ENCODE measurements at regions not wholly inside any gene's neighbourhood (a gene's known extent, or its start where the extent isn't known, plus 50 kb on each side); places are given as distances from the start of the nearest gene placed in this dataset.
A peak's percentile ranks its signal among the peaks of the same experiment; 100 is the strongest.

GRCh38 chr6:106889692-106890091, 84.8 kb downstream of the CD24 start:
- H2AFZ ChIP-seq (ENCODE audit: low read depth, low read length, poor library complexity, severe bottlenecking) = peak overlapping the region; percentile 32
- no peaks in the 10 kb centered on the region for H3K36me3 ChIP-seq (ENCODE audit: control insufficient read depth in 1 of 2, insufficient read depth in 2 of 2, low read length in 2 of 2)
- intact Hi-C loops (cut with micrococcal nuclease) = no loop called here
- H3K4me1 ChIP-seq (ENCODE audit: control insufficient read depth in 1 of 2, insufficient read depth in 2 of 2, low read length in 2 of 2) = peaks cover 8 to 16% of the 10 kb centered on the region in 2 experiments; a peak in 3 of 4 replicates
- H3K9me3 ChIP-seq (ENCODE audit: control insufficient read depth in 1 of 2, insufficient read depth in 1 of 2, low read depth in 1 of 2, low read length in 2 of 2) = no peaks in the 10 kb centered on the region
- ChIA-PET RAD21 (ENCODE audit: low non-redundant PET in 1 of 2, low total read pairs in 2 of 2, uncharacterized antibody in 2 of 2, unreplicated experiment in 2 of 2) (no interaction called here), CTCF (no interaction called here), POLR2A (no interaction called here)
- H3K4me3 ChIP-seq (replicated peaks in 1 of 2; ENCODE audit: low read depth in 1 of 2, low read length in 2 of 2) = no peak overlapping the region
- no peak for ATAC-seq
- H3K9ac ChIP-seq (ENCODE audit: low read length) = no peak overlapping the region
- H3K9me2 ChIP-seq (ENCODE audit: insufficient read depth) = peaks cover 3% of the 10 kb centered on the region; the same call in 1 of the 2 replicates
- no peaks in the 10 kb centered on the region for H4K20me1 ChIP-seq (ENCODE audit: insufficient read depth)
- TF ChIP-seq EZH2phosphoT487 (IDR thresholded peaks at IDR 0.05; ENCODE audit: borderline replicate concordance) = no peak
- no peak for TF ChIP-seq FOSL1 (IDR thresholded peaks at IDR 0.05; ENCODE audit: low read depth)
- no peak for TF ChIP-seq ELF1 (IDR thresholded peaks at IDR 0.05; ENCODE audit: borderline replicate concordance, low read depth)
- no peak for TF ChIP-seq POLR2A (IDR thresholded peaks at IDR 0.05; ENCODE audit: borderline replicate concordance, extremely low read depth, insufficient read depth, insufficient read length)
- no peak for TF ChIP-seq SRF (IDR thresholded peaks at IDR 0.05; ENCODE audit: low read depth)
- TF ChIP-seq MAX (IDR thresholded peaks at IDR 0.05) = no peak
- no peak for TF ChIP-seq YY1 (IDR thresholded peaks at IDR 0.05; ENCODE audit: extremely low read depth, insufficient replicate concordance, low read depth, low read length)
- TF ChIP-seq ATF3 (IDR thresholded peaks at IDR 0.05) = no peak
- TF ChIP-seq REST (IDR thresholded peaks at IDR 0.05; ENCODE audit: low read depth) = no peak
- TF ChIP-seq SP1 (IDR thresholded peaks at IDR 0.05; ENCODE audit: low read depth) = no peak
- no peak for TF ChIP-seq ZBTB33 (IDR thresholded peaks at IDR 0.05; ENCODE audit: extremely low read depth, insufficient replicate concordance, low read length)
- no peak for TF ChIP-seq TCF7L2 (IDR thresholded peaks at IDR 0.05; ENCODE audit: borderline replicate concordance, extremely low read depth, insufficient read depth, insufficient read length)
- no peak for TF ChIP-seq CBX3 (IDR thresholded peaks at IDR 0.05; ENCODE audit: low read depth)
- no TSS peak for BruUV-seq (replicated peaks)
- no peak overlapping the region for H3K27ac ChIP-seq (ENCODE audit: low read depth, low read length)
- DNase-seq (ENCODE audit: low read depth, low spot score) = no peak
- H3K27me3 ChIP-seq (ENCODE audit: insufficient read depth, low read length) = no peaks in the 10 kb centered on the region
- H3K4me2 ChIP-seq (ENCODE audit: low read length) = no peak overlapping the region
- no peaks in the 10 kb centered on the region for H3K79me2 ChIP-seq (ENCODE audit: insufficient read depth, low read length)
